ENCODE measurements at regions not wholly inside any gene's neighbourhood (a gene's known extent, or its start where the extent isn't known, plus 50 kb on each side); places are given as distances from the start of the nearest gene placed in this dataset.

DNA sequence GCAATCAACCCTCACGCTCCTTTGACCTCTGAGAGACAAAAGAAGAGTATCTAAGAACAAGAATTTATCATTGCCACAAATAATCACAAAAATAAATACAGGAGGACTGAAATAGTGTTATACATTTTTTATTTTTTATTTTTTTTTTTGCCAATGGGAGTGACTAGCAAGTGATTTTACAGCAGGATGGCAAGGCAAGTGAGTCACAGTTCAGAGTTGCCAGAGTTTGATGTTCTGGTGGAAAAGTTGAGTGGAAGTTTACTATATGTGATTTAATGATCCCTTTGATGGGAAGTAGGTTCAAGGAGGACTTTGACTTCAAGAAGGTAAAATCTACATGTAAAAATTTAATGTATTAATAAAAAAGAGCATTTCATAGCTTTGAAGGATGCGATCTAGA is 2691.4 kb downstream of the PCDH9 start:
- H3K4me3 ChIP-seq (replicated peaks in 1 of 3; ENCODE audit: insufficient read depth in 1 of 3, low read depth in 2 of 3, low read length in 3 of 3), result no peak overlapping the region
- H3K36me3 ChIP-seq (replicated peaks in 1 of 2; ENCODE audit: control insufficient read depth in 1 of 2, insufficient read depth in 2 of 2, low read length in 2 of 2), result no peaks in the 10 kb centered on the region
- in situ Hi-C loops (cut with HindIII; ENCODE audit: extremely low pct_ligation_motif_present, low pct_unique_long_range_greater_than_20kb) (no loop called here), intact Hi-C loops (cut with micrococcal nuclease; ENCODE audit: unreplicated experiment) (no loop called here)
- no peaks in the 10 kb centered on the region for H3K9me3 ChIP-seq (ENCODE audit: low read length)
- H3K4me2 ChIP-seq (ENCODE audit: low read depth, low read length), result no peak overlapping the region
- DNase-seq (ENCODE audit: low spot score) (no peak), ATAC-seq (no peak), FAIRE-seq (no peak)
- H4K20me1 ChIP-seq (ENCODE audit: insufficient read depth, low read length), result no peaks in the 10 kb centered on the region
- WGBS (ENCODE audit: low lambda C conversion rate), result 0% methylated on average over 2 of the region's 2 CpGs
- no peaks in the 10 kb centered on the region; a peak in 1 of 5 replicates for H3K27me3 ChIP-seq (ENCODE audit: control insufficient read depth in 1 of 2, insufficient read depth in 2 of 2, low read length in 2 of 2)
- ChIA-PET CTCF (ENCODE audit: low intra/inter-chr PET ratio, low total read pairs) (no interaction called here), POLR2A (no interaction called here)
- no TSS peak for BruUV-seq (replicated peaks)
- TF ChIP-seq TBL1XR1 (IDR thresholded peaks at IDR 0.05; ENCODE audit: borderline replicate concordance, low read length, partially characterized antibody) (no peak), ATAD3A (CRISPR knock-in tag; IDR thresholded peaks at IDR 0.05) (no peak)
- H3K9ac ChIP-seq (ENCODE audit: insufficient read depth, low read depth, low read length), result no peak overlapping the region
- H3K79me2 ChIP-seq (ENCODE audit: insufficient read depth, low read length), result no peaks in the 10 kb centered on the region
- H2AFZ ChIP-seq (ENCODE audit: low read length), result no peak overlapping the region
- no peak overlapping the region for H3K27ac ChIP-seq (ENCODE audit: extremely low read length, insufficient read depth, low read length)
- H3K4me1 ChIP-seq (ENCODE audit: insufficient read depth, low read length), result no peaks in the 10 kb centered on the region

- H4K20me1 ChIP-seq (ENCODE audit: insufficient read depth, low read length), result no peaks in the 10 kb centered on the region
- H3K27me3 ChIP-seq (ENCODE audit: control insufficient read depth in 1 of 2, insufficient read depth in 2 of 2, low read length in 2 of 2), result no peaks in the 10 kb centered on the region
- in situ Hi-C loops (cut with HindIII; ENCODE audit: extremely low pct_ligation_motif_present, low pct_unique_long_range_greater_than_20kb), result no loop called here
- ATAC-seq (no peak), DNase-seq (ENCODE audit: low spot score) (no peak), FAIRE-seq (no peak)
- intact Hi-C loops (cut with micrococcal nuclease; ENCODE audit: unreplicated experiment), result no loop called here
- H3K4me3 ChIP-seq (replicated peaks in 1 of 3; ENCODE audit: insufficient read depth in 1 of 3, low read depth in 2 of 3, low read length in 3 of 3), result no peak overlapping the region
- H3K9me3 ChIP-seq (ENCODE audit: low read length), result no peaks in the 10 kb centered on the region
- H3K36me3 ChIP-seq (replicated peaks in 1 of 2; ENCODE audit: control insufficient read depth in 1 of 2, insufficient read depth in 2 of 2, low read length in 2 of 2), result no peaks in the 10 kb centered on the region
- TF ChIP-seq ZNF501 (CRISPR knock-in tag; IDR thresholded peaks at IDR 0.05) (no peak), ZNF580 (CRISPR knock-in tag; IDR thresholded peaks at IDR 0.05; ENCODE audit: borderline replicate concordance, low read depth) (no peak), CEBPB (IDR thresholded peaks at IDR 0.05; ENCODE audit: borderline replicate concordance, low read depth, low read length) (no peak), PHB2 (IDR thresholded peaks at IDR 0.05; ENCODE audit: partially characterized antibody) (no peak), ZNF460 (CRISPR knock-in tag; IDR thresholded peaks at IDR 0.05; ENCODE audit: borderline replicate concordance) (no peak), SOX13 (IDR thresholded peaks at IDR 0.05) (no peak), SOX13 (CRISPR knock-in tag; conservative IDR thresholded peaks at IDR 0.05 in 1 of 2, IDR thresholded peaks at IDR 0.05 in 1 of 2) (no peak), JUND (CRISPR knock-in tag; IDR thresholded peaks at IDR 0.05) (no peak), ZNF564 (CRISPR knock-in tag; IDR thresholded peaks at IDR 0.05) (no peak), IKZF4 (CRISPR knock-in tag; IDR thresholded peaks at IDR 0.05; ENCODE audit: borderline replicate concordance, low read depth, not compliant biosample characterization) (no peak), ZNF138 (CRISPR knock-in tag; IDR thresholded peaks at IDR 0.05; ENCODE audit: low read depth) (no peak), ZNF121 (CRISPR knock-in tag; IDR thresholded peaks at IDR 0.05) (no peak)
- TF ChIP-seq, protein P1, sequence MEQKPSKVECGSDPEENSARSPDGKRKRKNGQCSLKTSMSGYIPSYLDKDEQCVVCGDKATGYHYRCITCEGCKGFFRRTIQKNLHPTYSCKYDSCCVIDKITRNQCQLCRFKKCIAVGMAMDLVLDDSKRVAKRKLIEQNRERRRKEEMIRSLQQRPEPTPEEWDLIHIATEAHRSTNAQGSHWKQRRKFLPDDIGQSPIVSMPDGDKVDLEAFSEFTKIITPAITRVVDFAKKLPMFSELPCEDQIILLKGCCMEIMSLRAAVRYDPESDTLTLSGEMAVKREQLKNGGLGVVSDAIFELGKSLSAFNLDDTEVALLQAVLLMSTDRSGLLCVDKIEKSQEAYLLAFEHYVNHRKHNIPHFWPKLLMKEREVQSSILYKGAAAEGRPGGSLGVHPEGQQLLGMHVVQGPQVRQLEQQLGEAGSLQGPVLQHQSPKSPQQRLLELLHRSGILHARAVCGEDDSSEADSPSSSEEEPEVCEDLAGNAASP (CRISPR knock-in tag; IDR thresholded peaks at IDR 0.05; ENCODE audit: borderline replicate concordance), result no peak
- H3K79me2 ChIP-seq (ENCODE audit: insufficient read depth, low read length), result no peaks in the 10 kb centered on the region
- no peaks in the 10 kb centered on the region for H3K4me1 ChIP-seq (ENCODE audit: insufficient read depth, low read length)
- H3K4me2 ChIP-seq (ENCODE audit: low read depth, low read length), result no peak overlapping the region
- no peak overlapping the region for H3K27ac ChIP-seq (ENCODE audit: extremely low read length, insufficient read depth, low read length)
- H3K9ac ChIP-seq (ENCODE audit: insufficient read depth, low read depth, low read length), result no peak overlapping the region
- no peak overlapping the region for H2AFZ ChIP-seq (ENCODE audit: low read length)
- POLR2A ChIA-PET, result no interaction called here
- BruUV-seq (replicated peaks), result no TSS peak
- CTCF ChIA-PET (ENCODE audit: low intra/inter-chr PET ratio, low total read pairs), result no interaction called here
- WGBS (ENCODE audit: low lambda C conversion rate), result 0% methylated on average over 2 of the region's 2 CpGs
These were observed 2695.8 kb downstream of the PCDH9 start for GRCh38 chr13:64534302-64534701.
